NCI-H2196 (cell line): ENCODE measurements at regions not wholly inside any gene's neighbourhood (a gene's known extent, or its start where the extent isn't known, plus 50 kb on each side); places are given as distances from the start of the nearest gene placed in this dataset.

Source experiments
- DNase-seq: peaks from one replicate; lab custom pipeline; 2025; ENCODE audit not compliant: unreplicated experiment; lab: John Stamatoyannopoulos, UW

DNA sequence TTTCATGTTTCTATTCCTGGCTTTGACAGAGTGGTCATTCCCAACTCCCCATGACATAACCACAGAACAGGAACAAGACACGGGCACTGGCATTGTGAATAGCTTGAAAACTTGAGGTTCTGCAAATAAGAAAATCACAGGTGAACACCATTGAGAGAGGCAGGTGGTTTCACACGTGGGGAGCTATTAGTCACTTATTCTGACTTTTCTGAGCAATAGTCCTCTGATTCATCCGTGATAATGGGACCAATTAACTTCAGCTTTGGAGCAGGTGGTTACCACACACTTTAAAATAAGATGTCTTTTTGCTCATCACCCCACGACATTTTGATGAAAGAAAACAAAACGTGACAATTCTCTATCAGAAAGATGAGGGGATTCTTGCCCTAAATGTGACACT lies 224.7 kb downstream of the KLF13 start:
- no peak for DNase-seq

DNA sequence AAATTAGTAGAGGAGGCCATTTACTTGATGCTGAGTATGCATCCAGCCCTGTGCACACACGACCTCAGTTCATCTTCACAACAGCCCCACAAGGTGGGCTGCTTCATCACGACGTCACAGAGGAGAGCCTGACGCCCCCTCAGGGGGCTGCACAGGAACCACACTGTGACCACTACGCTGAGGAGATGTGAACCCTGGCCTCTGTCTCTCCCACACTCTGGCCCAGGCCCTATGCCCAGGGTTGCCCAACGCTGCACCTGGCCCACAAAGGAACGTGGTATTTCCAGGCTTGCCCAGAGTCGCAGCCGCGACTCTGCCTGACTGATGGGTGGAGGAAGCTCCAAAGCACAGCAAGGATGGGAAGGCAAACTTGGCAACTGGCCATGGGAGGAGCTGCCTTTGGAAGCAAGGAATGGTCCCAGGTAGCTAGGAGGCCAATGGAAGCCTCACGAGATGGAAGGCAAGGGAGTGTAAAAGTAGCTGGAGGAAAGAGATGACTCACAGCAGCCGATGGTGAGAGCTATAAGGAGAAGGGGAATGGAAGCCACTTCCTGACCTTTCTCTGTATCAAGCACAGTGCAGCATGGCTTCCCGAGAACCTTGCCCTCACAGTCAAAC lies 226.0 kb downstream of the KLF13 start:
- no peak for DNase-seq

DNA sequence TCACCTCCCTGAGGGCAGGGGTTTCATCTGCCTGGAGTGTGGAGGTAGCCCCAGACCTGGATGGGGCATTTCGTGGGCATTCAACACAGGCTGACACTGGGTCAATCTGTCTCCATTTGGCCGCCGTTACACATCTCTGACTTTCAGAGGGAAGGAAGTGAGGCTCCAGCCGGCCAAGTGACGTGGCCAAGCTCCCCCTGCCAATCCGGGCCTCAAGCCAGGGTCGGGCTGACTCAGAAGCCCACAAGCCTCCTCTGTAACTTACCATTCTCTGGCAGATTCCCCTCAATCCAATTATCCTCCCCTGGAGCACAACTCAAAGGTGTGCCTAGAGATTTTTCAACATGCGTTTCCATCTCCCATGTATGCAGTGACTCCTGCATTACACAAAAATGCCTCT lies 227.6 kb downstream of the KLF13 start:
- no peak for DNase-seq

DNA sequence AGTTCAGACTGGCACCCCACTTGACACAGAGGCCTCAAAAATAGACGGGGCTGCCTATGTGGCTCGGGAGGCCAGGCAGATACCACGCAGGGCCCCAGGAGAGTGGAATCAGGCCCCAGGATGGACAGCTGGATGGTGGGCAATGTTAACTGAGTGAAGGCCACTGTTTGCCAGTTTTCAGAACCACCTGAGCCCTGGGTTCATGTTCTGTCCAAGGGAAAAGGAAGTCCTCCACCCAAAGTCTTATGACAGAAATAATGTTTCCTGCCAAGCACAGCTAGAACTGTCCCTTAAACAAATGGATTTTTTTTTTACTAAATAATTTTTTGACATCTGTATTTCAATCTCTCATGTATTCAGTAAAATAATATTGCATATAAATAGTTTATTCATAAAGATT lies 228.4 kb downstream of the KLF13 start:
- DNase-seq = no peak

DNA sequence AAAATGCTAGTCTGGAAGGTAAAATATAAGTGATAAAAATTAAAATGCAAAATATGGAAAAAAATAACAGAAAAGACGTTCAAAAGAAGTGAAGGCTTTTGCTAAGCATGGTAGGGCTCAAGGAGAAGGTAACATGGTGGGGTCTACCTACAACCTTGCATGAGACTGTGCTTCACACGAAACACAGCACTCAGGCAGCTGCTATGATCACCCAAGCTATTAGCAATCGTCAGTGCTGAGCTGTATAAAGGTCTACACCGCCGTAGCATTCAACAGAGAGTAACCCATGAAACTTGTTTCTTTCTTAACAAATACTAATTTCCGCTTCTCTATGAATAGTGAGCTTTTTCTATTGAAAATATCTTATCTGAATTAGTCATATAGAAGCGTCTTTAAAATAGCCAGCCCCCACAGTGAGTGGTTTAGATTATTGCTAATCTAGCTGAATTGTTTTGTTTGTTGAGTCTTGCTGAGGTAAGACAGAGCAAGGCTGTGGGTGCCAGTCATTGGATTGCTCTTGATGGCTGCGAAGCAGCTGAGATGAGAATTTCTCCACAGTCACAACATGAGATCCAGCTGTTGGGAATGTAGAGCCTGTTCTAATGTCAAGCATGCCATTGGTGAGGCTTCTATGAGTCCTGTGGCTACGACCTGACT lies 230.0 kb downstream of the KLF13 start:
- no peak for DNase-seq

DNA sequence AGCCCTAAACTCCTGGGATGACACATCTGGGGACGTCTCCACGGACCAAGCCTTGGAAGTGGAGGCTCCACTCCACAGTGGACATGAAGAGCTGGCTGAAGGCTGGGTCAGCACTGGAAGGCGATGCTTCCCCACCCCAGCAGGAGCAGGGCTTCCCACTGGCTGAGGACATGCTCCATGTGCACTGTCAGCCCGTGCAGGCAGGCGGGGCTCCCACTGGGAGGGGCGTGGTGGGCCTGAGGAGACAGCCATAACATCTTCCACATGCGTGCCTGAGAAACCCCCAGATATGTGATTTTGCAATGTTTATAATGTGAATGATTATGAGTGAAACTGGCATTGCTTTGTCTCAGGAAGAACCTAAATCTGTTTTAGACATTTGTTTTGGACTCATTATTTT lies 231.3 kb downstream of the KLF13 start:
- DNase-seq = no peak

DNA sequence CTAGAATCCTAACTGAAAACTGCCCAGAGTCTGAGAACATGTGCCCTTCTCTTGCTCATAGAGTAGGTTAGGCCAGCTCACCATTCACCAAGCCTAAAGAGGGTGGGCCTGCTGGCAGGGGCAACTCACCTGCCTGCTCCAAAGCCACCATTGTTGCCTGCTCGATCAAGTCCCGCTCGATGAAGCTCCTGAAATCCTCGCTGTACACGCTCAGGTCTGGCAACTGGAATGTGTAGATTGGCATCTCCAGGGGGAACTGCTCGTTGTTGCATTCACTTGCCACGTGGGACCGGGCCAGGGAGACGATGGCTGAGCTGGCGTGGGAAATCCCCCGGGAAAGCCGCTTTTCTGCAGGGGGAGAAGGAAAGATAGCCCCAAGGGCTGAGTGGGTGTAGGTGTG lies 232.2 kb downstream of the KLF13 start:
- no peak for DNase-seq

DNA sequence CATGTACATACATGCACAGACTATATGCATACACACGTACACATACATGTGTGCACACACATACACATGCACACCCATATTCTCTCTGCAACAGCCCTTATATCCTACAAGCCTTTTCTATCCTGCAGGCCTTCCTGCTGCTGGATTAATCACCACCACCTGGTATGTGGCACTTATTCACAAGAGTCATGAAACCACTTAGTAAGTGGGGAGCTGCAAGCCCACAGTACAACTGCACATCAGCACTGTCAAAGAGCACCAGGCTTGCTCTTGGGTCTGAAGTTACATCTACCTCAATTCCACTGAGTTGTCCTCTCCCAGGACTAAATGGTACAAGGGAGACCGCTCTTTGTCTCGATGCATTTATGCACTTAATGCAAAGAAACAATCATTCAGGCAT lies 233.2 kb downstream of the KLF13 start:
- DNase-seq = no peak

DNA sequence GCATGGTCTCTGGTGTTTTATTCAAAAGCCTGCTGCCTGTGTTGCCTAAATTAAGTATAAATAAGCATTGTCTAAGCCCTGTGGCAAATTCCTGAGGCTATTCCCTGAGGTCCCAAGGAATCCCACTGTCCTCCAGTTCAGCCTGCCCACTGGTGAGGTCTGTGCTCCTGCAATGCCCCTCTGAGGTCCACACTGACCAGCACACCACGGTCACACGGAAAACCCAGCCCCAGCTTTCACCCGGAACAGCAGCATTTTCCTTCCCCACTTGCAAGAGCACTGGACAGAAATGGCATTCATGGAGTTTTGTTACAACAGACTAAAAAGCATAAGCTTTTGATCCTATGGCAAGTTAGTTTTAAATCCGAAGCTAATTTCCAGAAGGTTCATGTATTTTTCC lies 234.0 kb downstream of the KLF13 start:
- no peak for DNase-seq

DNA sequence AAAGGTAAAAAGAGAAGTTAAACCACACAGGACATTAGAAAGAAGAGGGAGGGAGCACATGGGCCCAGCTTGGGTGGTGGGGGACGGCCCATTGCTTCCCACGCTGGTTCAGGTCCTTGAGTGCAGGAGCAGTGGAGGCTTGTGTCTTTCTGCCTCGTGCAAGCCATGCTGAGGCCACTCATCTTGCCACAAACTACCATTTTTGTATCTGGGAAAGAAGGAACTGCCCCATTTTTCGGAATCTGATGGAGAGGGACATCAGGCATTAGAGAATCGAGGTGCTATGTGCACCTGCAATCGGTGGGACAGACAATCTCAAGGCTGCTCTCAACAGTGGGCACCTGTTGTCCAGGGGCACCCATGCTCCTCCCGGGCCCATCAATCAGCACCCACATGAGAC lies 234.5 kb downstream of the KLF13 start:
- no peak for DNase-seq

DNA sequence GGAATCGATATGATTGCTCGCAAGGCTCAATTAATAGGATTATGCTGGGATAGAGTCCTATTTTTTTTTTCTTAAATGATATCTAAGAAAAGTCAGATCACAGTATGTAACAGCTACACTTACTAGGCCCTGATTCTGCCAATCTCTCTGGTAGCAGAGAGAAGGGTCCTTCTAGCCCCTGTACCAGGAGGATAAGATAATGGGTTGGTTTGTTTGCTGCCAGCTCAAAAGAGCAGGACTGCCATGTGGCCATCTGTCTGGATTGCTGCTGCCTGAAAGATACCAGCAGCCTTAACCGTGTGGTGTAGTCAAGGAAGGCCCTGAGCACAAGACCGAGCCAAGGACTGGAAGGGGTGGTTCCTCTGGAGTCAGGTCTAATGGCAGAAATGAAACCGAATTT lies 236.4 kb downstream of the KLF13 start:
- no peak for DNase-seq

DNA sequence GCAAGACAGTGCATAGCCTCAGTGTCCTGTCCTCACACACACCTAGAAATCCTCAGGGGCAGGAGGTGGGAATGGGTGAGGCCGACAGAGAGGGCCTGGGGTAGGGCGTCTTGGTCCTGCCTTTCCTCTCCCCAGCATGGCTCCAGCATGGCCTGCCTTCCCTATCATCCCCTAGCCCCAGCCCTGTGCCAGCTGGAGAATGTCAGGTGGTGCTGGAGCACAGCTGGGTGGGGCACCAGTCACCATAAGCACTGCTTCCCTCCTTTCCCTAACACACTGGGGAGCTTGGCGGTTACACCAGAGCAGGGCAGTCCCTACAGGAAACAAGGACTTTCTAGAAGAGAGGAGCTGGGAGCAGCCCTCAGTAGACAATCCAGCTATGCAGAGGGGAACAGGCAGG lies 236.8 kb downstream of the KLF13 start:
- no peak for DNase-seq

DNA sequence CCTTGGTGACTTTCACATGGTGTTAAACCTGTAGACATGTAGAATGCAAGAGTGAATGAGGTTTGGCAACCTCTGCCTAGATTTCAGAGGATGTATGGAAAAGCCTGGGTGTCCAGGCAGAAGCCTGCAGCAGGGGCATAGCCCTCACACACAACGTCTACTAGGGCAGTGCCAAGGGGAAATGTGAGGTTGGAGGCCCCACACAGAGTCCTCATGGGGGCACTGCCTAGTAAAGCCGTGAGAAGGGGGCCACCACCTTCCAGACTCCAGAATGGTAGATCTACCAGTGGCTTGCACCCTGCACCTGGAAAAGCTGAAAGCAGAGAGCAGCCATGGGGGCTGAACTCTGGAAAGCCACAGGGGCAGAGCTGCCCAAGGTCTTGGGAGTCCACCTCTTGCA lies 241.2 kb downstream of the KLF13 start:
- DNase-seq = no peak

DNA sequence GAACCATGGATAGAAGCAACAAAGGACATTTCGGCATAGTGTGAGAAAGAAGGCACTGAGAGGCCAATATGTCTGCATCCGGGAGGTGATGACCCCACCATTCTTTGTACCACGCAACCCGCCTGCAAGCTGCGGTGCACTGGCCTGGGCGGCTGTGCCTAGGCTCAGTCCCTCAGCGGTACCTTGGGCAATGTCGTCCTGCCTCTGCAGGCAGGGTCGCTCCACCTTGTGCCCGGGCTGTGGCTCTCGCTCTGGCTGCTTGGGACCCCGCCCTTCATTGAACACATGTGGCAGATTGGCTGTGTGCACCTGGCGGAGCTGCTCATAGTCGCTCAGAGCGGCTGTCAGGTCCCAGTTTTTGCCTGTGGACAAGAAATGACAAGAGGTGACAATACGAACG lies 243.2 kb downstream of the KLF13 start:
- no peak for DNase-seq

DNA sequence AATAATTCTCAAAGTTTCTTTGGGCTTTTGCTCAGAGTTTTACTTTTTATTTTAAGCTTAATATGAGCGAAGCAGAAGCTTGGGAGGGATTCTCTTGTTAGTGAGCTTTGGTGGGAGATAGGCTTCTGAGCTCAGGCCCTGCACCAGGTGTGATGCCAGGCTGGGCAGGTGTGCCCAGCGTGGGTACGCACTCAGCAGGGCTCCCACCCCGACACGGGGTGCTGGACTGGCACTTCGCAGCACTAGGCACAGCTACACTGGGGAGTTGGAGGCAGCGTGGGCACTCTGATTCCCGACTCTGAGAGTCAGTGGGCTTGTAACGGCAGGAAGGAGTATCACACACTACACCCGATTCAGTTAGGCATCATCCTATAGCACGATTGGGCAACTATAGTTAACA lies 244.0 kb downstream of the KLF13 start:
- DNase-seq = no peak

DNA sequence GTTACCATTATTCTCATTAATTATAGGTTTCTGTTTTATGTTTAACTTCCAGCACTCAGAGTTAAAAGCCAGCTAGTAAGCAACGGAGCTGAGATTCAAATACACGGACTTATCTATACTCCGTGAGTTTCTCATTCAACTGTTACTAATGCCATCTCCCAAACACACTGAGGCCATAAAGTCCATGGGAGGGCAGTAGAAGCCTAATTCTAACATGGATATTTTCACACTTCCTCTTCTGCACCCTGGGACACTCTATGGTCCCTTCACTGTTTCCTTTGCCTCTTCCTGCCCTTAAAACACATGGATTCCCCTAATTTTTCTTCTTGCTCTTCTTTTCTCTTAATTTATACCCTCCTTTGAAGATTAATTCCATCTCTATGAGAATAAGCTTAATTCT lies 245.0 kb downstream of the KLF13 start:
- no peak for DNase-seq

DNA sequence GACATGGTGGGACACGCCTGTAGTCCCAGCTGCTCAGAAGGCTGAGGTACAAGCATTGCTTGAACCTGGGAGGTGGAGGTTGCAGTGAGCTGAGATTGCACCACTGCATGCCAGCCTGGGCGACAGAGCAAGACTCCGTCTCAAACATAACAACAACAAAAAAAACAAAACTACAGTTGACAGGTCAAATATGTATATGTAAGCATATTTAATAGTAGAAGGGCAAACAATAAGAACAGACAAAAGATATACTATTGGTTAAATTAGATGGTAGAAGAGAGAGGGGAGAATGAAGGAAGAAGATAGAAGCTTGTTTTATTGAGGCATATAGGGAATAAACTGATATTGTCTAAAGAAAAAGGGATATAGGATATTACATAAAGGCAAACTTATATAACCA lies 247.1 kb downstream of the KLF13 start:
- no peak for DNase-seq

DNA sequence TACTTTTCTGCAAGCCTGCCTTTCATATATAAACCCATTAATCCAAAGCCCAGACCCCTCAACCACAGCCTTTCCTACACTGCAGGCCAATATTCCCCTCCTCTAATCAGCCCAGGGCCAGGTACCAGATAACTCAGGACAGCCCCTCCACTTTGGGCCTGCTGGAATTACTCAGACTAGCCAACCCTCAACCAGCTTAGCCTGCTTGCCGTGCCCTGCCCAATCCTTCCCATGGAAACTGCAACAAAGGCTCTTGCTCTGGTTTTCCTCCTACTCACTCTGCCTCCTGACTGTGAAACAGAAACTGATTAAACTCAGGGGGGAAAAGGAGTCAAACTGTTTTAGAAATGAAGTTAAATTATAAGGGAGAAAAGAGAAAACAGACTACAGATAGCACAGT lies 248.1 kb downstream of the KLF13 start:
- no peak for DNase-seq

DNA sequence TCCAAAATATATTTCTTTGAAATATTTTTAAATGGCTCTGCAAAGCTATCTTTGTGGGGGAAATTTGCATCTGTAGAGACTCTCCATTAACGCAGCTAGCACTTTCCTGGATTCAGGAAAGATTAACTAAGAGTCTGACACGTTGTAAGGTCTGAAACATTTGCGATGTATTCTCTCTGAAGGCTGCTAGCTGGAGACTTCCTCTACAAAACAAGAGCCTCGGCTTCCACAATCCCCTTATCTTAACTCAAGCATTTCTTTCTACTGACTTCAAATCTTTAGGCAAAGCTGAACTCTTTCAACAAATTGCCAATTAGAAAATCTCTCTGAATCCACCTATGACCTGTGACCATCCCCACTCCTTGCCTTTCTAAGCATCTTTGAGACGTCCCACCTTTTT lies 250.5 kb downstream of the KLF13 start:
- no peak for DNase-seq

DNA sequence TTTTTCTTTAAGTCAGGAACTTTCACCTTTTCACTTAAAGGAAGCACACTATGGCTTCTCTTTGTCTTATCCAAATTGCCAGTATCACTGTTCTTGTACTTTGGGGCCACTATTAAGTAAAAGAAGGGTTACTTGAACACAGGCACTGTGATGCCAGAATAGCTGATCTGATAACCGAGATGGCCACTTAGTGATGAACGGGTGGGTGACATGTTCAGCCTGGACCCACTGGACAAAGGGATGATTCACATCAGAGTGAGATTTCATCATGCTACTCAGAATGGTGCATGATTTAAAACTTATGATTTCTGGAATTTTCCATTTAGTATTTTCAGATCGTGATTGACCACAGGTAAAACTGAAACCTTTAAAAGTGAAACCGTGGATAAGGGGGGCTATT lies 252.6 kb downstream of the KLF13 start:
- no peak for DNase-seq

DNA sequence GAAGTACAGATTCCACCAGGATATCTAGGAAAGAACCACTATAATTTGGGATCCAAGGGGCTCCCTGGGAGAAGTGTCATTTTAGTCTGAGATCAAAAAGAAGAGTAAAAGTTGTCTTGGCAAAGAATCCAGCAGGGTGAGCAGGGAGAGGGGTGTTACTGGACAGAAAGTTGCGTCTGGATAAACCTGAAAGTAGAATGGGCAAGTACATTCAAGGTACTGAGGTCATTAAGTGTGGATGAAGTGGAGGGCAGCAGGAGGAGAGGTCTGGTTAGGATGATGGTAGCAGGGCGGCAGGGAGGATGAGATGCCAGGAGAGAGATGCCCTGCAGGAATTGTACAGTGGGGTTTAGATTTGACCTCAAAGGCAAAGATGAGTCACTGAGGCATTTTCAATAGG lies 253.3 kb downstream of the KLF13 start:
- DNase-seq = no peak

DNA sequence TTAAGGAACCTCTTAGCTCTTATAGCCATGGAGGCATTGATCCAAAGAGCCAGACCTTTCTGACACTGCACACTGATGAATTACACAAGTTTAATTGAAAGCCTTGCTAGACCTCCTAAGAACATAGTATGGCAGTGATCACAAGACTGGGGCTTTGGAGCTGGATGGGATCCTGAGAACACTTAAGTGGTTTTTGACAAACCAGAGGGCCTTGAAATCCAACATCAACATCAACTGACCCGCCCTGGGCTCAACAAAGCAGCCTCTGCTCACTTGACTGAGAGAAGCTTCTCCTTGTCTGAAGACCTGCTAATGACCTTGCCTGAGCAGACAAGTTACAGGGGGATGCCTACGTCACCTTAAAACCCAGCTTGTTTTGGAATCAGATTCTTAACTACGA lies 257.6 kb downstream of the KLF13 start:
- DNase-seq = no peak

DNA sequence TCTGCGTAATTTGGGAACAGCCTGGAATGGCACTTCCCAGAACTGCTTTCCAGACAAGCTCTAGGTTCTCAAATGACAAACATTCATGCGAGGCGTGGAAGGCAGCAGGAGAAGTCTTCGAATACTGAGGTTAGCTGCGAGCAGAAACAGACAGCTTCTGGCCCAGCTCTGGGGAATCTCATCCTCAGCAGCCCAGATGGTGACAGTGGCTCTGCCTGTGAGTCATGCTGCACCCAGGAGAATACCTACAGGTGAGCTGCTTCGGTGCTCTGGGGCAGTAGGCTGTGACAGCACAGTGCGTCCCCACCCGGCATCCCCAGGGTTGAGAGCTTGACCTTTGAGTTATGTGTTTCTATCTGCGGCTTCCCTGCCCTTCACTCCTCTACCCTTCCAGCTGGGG lies 258.6 kb downstream of the KLF13 start:
- DNase-seq = no peak
